HS-27A (cell line): ENCODE measurements at regions not wholly inside any gene's neighbourhood (a gene's known extent, or its start where the extent isn't known, plus 50 kb on each side); places are given as distances from the start of the nearest gene placed in this dataset.
"Not testable (repeated sequence)": the region's sequence is repeated elsewhere in the genome, so short reads cannot be mapped to it uniquely, and the experiment has no call there.

Experiments
- DNase-seq: peaks from one replicate; pipeline ENCODE4 v3.0.0-alpha.2; 2012; ENCODE audit warnings: low read depth, missing footprints

DNA sequence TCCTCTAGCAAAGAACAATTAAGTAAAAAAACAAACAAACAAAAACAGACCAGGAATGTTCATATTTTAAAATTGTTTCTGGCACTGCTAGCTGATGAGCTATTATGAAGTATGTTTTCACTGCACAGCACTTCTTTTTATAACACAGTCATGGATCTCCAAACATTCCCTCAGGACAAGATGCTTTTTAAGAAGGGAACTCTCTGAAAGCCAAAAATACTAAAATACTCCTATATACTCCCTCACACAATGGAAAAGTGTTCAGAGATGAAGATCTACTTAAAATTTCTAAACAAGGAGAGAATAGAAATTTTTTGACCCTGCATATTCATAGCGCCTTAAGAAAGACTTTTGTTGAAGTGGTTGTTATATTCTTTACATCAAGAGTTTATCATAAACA, 926.8 kb downstream of the DIAPH3 start:
- DNase-seq = no peak

DNA sequence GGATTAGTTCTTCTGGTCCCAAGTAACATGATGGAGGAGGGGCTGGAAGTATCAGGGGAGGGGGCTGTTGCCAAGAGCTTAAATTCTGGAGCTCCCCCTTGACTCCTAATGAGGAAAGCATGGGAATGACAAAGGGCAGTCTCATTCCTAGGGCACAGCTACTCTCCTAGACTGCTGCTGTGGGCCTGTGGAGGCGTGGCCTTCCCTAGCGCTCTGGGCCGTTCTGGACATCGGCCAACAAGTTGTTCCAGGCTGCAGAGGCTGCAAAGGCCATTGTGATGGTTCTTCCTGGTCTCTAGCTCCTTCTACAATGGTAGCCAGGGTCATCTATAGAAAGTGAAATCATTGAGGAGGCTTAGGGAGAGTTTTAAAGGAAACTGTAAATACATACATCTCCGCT, 916.6 kb downstream of the DIAPH3 start:
- no peak for DNase-seq

- no peak for DNase-seq
Observed at GRCh38 chr13:59250336-59251189, 913.2 kb downstream of the DIAPH3 start.

DNA sequence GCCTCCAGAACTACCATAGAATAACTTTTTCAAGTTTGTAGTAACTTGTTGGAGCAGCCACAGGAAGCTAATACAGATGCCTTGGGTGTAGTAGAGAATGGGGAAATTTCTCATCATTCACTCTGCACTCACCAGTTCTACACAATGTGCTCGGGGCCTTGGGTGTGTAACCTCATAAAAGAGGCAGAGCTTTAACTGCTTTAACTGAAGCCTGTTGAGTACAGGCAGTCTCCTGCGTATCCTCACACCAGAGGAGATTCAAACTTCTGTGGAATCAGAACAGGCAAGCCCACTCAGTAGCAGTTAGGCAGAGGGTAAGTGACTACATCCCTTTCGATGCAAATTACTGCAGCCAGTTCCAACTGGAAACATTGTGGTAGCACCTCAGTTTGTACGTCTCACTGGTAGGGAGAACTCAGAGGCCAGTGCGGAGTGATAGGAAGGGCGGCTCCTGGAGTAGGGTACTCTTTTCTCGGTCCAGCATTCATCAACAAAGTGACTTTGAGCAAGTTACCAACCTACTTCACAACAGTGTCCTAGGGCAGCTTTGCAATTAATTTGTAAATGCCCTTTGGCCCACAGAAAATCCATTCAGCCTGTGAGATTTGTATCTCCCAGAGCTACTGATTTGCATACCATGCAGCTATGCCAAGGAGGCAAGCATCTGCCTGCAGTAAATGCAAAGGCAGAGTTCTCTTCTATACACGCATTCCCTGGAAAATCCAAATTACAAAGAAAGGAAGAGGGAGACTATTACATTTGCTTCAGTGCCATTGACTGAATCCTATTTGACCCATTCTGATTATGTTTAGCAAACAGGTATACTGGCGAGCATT, 904.3 kb downstream of the DIAPH3 start:
- DNase-seq = no peak

- no peak for DNase-seq
Observed at GRCh38 chr13:59261928-59262488, 901.7 kb downstream of the DIAPH3 start.

DNA sequence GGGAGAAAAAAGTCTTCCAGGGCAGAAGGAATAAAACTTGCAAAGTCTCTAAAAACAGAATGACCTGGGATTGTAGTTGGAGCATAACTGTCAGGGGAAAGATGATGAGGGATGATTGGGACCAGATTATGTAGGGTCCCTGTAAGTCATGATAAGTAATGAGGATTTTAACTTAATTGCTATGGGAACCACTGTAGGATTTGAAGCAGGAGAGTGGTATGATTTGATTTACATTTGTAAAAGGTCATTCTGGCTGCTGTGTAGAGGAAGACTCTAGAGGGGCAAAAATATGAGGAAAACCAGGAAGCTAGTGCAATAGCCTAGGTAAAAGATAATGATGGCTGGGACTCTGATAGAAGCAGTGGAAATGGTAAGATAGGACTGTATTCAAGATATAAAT, 900.2 kb downstream of the DIAPH3 start:
- no peak for DNase-seq

DNA sequence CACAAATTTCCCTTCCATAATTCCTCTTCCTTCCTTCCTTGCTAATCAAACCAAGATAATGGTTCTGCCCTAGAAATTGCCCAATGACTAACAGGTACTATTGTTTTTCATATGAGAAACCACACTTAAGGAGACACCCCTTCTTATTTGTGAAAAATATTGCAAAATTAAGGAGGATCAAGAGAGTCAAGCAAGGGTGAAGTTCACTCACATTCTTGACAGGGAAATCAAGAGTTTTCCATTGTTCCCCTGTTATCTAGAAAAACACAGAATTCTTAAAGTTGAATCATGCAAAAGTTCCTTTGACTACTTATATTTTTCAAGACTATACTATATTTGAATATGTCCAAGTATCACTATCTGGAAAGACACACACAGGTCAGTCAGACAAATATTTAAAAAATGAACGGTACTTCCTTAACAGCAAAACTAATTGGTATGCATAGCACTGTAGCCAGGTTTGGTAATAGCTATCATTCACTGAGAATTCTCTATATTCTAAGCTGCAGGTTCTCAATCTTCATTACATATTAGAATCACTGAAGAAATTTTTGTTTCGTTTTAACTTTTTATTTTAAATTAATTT, 897.2 kb downstream of the DIAPH3 start:
- DNase-seq = no peak

- DNase-seq = peak; percentile 24
Observed at GRCh38 chr13:59269476-59269875, 894.3 kb downstream of the DIAPH3 start.

DNA sequence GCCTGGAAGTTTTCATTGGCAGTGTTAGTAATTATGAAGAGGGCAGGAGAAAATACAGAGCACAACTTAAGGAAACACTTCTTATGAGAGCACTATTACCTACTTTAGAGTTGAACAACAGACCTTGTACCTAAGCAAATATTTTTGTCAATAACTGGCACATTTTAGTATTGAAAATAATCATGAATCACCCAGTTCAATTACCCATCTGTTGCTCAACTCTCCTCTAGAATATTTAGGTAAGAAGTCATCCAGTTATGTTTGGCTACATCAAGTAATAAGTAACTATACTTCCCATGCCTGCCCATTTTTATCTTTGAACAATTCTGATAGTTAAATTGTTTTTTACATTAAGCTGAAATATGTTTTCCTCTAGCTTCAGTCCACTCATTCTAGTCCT, 893.4 kb downstream of the DIAPH3 start:
- no peak for DNase-seq

DNA sequence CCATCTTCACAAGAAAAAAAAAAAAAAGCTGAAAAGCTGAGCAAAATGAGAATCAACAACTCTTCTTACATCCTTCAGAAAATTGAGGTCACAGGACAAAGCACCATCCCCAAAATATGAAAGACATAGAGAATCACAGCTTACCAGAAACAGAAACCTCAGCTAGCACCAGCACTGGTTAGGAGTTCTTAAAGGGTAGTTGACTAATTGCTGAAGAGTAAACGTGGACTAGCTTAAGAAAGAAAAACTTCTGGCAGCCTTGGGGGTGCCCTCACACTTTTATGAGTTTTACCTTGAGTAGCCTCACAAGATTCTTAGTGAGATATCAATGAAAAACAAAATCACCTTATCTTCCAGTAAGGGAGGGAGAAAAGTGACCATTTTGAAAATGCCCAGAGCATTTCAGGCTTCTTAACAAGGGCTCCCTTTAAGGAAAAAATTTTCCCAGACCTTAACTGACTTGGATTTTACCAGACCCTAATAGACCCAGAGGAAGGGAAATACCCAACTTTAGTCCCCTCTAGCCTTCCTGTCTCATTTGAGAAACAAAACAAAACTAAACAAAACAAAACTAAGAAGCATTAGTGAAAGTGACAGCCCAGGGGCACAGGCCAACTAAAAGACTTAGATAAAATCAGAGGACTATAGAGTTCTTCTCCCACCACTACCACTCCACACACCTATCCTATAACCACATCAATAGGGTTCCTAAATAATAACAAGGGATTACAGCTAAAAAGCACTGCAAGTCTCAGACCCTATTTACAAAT, 888.6 kb downstream of the DIAPH3 start:
- DNase-seq = no peak

- DNase-seq = no peak
Observed at GRCh38 chr13:59276436-59276835, 887.3 kb downstream of the DIAPH3 start.

GRCh38 chr13:59277106-59277505, 886.6 kb downstream of the DIAPH3 start:
- no peak for DNase-seq

DNA sequence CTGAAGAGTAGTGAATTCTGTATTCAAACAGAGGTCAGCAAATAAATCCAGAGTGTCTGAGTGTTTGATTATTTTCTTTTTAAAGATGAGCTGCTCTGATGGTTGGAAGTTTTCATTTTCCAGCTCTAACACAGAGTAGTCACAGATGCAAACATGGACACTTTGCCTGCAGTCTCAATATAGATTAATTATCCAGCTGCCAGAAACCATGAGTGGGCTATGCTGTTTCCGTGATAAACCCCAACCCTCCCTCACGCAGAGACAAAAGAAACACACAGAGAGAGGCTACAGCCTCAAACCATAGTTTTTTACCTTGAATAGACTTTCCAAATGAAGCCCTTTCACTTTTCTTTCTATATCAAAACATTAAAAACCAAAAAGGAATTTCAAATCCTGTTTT, 884.7 kb downstream of the DIAPH3 start:
- no peak for DNase-seq

GRCh38 chr13:59279576-59279975, 884.2 kb downstream of the DIAPH3 start:
- no peak for DNase-seq

GRCh38 chr13:59280297-59280696, 883.4 kb downstream of the DIAPH3 start:
- DNase-seq = no peak

GRCh38 chr13:59281453-59281852, 882.3 kb downstream of the DIAPH3 start:
- no peak for DNase-seq

DNA sequence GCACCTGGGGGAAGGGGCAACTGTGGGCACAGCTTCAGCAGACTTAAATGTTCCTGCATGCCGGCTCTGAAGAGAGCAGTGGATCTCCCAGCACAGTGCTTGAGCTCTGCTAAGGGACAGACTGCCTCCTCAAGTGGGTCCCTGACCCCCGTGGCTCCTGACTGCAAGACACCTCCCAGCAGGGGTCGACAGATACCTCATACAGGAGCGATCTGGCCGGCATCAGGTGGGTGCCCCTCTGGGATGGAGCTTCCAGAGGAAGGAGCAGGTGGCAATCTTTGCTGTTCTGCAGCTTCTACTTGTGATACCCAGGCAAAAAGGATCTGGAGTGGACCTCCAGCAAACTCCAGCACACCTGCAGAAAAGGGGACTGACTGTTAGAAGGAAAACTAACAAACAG, 871.5 kb downstream of the DIAPH3 start:
- not testable (repeated sequence) for DNase-seq

DNA sequence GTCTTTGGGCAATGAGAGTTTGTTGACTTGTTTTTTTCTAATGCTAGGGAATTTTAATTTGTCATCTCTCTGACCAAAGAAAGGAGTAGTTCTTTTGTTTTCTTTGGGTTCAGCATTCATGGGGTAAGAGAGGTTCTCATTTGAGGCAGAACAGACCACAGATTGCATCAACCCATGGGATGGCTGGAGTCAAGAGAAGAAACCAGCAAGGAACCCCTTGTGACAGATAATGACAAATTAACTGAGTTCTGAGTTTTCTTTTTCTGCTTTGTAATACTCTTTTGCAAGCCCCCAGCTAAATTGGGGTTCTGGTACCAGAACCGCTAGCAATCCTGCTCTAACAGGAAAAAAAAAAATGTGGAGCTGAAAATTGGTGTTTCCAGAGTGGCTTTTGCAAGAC, 864.1 kb downstream of the DIAPH3 start:
- DNase-seq = no peak

GRCh38 chr13:59300355-59301173, 863.2 kb downstream of the DIAPH3 start:
- no peak for DNase-seq

DNA sequence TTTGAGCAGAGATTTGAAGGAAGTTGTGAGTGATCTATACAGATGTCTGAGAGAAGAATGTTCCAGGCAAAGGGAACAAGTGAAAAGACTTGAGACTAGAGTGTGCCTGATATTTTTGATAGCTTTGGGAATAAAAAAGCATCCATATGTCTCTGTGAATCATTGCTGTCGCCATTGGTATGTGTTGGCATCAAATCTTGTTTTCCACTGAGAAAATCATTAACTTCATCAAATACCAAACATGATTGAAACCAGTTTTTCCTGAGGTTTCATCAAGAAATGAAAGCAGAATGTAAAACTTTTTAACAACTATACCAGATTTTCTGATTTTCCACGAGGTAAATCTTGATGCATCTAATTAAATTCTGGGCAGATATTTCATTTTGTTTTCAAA, 862.6 kb downstream of the DIAPH3 start:
- DNase-seq = no peak

- no peak for DNase-seq
Observed at GRCh38 chr13:59303433-59303832, 860.3 kb downstream of the DIAPH3 start.
